ENCODE measurements at regions not wholly inside any gene's neighbourhood (a gene's known extent, or its start where the extent isn't known, plus 50 kb on each side); places are given as distances from the start of the nearest gene placed in this dataset.

DNA sequence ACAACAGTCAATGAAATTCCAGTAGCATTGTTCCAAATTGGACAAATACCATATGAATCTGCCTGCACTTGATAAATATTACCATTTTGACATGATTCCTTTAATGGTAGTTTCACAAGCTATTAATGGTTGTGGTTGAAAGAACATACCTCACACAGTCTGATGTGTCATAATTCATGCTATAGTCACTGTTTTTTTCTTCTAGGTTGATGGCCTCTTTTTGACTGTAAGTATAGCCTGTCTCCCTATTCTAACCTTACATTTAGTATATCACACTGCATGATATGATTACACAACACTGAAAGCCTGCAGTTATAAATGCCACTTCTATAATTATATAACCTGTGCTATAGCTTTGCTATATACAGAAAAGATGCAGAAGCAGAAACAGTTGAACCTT is 834.1 kb downstream of the NSUN3 start:
- TF ChIP-seq GATA3 (IDR thresholded peaks at IDR 0.05; ENCODE audit: low read depth, low read length), result no peak
- TF ChIP-seq GATA2 (IDR thresholded peaks at IDR 0.05; ENCODE audit: low read depth, low read length), result no peak
